RCC 7860 (cell line): ENCODE measurements at regions not wholly inside any gene's neighbourhood (a gene's known extent, or its start where the extent isn't known, plus 50 kb on each side); places are given as distances from the start of the nearest gene placed in this dataset.
"Not testable (repeated sequence)": the region's sequence is repeated elsewhere in the genome, so short reads cannot be mapped to it uniquely, and the experiment has no call there.

Source experiments
- DNase-seq: peaks from one replicate; pipeline ENCODE4 v3.0.0-alpha.2; 2015; ENCODE audit warnings: low spot score
- FAIRE-seq: peaks from 2 replicates; lab custom pipeline; 2012; peaks lifted over from hg19 to GRCh38; lab: Jason Lieb, UNC

DNA sequence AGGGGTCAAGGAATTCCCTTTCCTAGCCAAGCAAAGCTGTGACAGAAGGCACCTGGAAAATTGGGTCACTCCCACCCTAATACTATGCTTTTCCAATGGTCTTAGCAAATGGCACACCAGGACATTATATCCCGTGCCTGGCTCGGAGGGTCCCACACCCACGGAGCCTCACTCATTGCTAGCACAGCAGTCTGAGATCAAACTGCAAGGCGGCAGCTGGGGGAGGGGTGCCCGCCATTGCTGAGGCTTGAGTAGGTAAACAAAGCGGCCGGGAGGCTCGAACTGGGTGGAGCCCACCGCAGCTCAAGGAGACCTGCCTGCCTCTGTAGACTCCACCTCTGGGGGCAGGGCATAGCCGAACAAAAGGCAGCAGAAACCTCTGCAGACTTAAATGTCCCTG, 429.9 kb downstream of the NPIPA8 start:
- not testable (repeated sequence) for DNase-seq, FAIRE-seq

DNA sequence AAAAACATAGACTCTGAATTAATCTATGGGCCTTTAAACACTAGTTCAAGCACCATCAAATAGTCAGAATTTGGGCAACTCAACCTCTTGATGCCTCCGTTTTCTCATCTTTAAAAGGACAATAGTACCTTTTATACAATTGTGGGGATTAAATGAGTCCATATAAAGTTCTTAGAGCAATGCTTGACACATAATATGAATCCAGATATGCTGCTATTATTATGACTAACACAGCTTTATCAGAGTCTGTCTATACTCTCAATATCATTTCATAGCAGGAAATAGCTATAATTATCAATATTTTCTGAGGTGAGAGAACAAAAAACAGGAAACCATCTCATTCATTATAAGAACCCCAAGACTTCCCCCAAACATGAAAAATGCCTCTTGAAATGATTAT, 430.5 kb upstream of the XYLT1 start:
- DNase-seq (no peak), FAIRE-seq (no peak)

- FAIRE-seq, result no peak
Measured at GRCh38 chr16:17899141-17899540, 428.4 kb upstream of the XYLT1 start.

GRCh38 chr16:17887963-17888362, 417.2 kb upstream of the XYLT1 start:
- FAIRE-seq, result no peak

More at GRCh38 chr16:17899141-17899540, 428.4 kb upstream of the XYLT1 start:
- DNase-seq, result no peak

GRCh38 chr16:17885659-17886207, 415.0 kb upstream of the XYLT1 start:
- no peak for DNase-seq
- no peak for FAIRE-seq

More at GRCh38 chr16:17887963-17888362, 417.2 kb upstream of the XYLT1 start:
- DNase-seq, result no peak

GRCh38 chr16:17877821-17878360, 407.1 kb upstream of the XYLT1 start:
- FAIRE-seq, result no peak
- DNase-seq, result no peak

GRCh38 chr16:17866996-17867395, 396.2 kb upstream of the XYLT1 start:
- DNase-seq (no peak), FAIRE-seq (no peak)

DNA sequence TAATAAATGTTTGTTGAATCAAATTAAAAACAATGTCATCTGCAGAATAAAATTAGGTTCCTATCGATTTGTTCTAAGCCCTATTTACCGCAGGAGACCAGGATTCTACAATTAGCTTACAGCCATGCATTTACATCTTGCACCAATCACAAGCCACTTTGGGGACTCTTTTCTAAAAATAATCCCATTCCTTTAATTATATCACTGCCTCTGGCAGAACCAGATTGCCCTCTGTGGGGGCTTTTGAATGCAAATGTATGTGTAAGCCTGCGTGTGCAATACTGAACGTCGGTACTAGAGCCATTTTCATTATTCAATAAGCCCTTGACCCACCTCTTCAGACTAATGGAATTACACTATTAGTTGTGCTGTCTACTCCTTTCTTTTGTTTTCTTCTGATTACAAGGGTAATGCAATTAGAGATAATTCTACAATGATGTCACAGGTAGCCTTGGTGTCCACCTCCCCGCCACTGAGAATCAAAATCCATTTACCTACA, 391.3 kb upstream of the XYLT1 start:
- DNase-seq (no peak), FAIRE-seq (no peak)

DNA sequence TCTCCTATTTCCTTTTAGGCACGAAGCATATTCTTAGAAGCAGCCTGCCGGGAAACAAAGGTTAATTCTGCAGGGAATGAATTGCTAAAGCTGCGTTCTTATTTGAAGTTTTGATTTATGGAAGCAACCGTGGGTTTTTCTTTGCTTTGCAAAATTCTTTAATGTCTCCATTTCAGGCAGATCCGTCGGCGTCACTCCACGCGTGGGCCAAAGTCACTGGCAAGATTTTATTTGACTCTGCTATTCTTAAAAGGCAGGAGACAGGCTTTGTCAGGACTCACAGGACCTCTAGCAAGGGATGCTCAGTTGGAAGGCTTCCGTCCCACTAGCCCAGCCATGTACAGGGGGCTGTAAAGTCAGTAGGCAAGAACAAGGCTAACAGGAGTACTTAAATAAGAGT, 387.3 kb upstream of the XYLT1 start:
- no peak for FAIRE-seq

GRCh38 chr16:17853958-17854357, 383.2 kb upstream of the XYLT1 start:
- FAIRE-seq, result no peak
- DNase-seq, result no peak

More for the DNA sequence above, 387.3 kb upstream of the XYLT1 start:
- DNase-seq, result no peak

DNA sequence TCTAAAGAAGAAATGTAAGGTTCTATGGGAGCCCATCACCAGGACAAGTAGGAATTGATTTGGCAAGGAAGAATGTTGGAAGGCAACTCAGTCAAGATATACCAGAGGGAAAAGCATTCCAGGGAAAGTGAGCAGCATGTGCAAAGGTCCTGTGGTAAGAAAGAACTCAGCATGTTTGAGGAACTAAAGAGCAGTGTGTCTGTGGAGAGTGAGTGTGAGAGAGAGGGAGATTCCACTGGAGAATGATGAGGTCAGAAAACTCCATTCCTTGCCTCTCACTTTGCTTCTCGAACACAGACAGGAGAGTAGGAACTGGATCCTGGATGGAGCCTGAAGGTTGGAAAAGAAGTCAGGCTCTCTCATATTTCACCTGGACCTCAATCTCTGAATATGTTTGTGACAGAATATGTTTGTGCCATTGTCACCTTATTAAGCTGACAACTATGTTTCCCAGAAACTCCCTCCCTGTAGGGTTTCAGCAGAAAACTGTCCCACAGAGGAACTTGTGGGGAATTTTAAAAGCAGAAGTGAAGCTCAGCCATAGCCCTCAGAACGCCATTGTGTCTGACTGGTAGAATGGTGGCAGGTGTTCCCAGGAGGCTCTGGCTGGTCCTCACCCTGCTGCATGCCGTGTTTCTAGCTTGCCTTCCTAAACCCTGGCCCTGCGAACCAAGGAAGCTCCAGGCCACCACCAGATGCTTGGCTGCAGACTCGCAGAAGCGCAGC, 382.4 kb upstream of the XYLT1 start:
- DNase-seq, result no peak
- FAIRE-seq, result no peak

DNA sequence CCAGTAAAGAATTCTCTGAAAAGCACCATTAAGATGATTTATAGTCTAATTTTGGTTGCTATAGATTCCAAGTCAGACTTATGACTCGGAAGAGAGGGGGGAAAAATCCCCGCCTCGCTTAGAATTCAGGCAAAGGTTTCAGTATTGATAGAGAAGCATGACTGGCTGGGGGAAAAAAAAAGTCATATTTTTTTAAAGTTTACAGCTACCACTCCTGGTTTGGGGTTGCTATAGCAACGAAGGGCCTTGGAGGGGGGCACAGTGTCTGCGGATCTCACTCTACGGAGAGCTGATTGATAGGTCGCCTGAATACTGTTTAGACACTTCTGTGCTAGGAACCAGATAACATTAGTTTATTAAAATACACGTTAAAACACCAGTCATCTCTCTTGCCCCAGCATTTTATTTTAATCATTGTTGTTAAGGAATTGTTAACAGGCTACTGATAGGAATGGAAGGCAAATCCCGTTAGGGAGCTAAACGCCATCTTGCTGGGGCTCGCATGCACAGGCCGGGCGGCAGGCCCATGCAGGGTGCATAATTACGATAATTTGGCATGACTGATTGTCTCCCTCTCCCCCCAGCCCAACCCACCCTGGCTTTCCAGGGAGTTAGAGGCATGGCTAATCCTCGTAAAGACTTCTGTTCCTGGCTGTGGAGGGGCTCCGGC, 380.0 kb upstream of the XYLT1 start:
- DNase-seq, result no peak
- FAIRE-seq, result no peak

DNA sequence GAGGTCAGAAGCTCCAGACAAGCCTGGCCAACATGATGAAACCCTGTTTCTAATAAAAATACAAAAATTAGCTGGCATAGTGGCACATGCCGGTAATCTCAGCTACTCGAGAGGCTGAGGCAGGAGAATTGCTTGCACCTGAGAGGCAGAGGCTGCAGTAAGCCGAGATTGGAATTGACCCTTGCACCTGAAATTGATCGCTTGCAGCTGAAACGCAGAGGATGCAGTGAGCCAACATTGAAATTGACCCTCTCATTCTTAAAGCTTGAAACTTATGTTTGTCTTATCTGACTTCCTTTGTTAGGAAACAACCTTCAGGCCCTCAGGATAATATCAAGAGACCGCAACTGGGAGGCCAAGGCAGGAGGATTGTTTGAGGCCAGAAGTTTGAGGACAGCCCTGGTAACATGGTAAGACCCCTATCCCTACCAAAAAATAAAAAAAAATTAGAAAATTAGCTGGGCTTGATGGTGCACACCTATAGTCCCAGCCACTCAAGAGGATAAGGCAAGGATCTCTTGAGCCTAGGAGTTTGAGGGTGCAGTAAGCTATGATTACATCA, 376.6 kb upstream of the XYLT1 start:
- no peak for DNase-seq
- FAIRE-seq, result no peak

DNA sequence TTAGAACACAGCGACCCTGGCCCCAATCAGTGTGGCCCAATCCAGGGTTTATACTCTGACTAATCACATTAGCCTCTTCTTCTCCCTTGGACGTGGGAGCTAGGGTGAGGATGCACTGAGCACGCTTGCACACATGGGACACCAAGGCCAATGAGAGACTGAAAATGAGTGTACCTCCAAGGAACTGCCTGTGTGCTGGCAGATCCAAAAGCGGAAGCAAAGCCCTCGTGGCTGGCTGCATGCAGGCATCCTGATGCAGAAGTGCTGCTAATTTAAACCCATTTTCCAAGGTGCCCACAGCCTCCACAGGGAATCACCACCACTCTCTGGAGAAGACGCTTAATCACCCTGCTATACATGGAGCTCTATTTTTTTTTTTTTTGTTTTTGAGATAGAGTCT, 375.3 kb upstream of the XYLT1 start:
- FAIRE-seq, result no peak
- no peak for DNase-seq

DNA sequence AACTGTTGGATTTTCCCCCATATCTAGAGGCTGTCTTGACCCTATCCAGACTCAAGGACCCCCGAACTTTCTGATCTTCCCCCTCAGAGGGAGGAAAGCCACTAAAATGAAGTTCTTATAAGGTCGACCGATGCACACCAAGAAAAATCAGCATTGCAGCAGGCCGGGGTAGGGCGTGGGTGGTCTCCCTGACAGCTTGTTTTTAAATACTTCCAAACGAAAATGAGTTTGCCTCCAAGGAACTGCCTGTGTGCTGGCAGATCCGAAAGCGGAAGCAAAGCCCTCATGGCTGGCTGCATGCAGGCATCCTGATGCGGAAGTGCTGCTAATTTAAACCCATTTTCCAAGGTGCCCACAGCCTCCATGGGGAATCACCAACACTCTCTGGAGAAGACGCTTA, 374.3 kb upstream of the XYLT1 start:
- DNase-seq (no peak), FAIRE-seq (no peak)

GRCh38 chr16:17843905-17844304, 373.1 kb upstream of the XYLT1 start:
- no peak for DNase-seq
- FAIRE-seq, result no peak

- DNase-seq (no peak), FAIRE-seq (no peak)
Measured at GRCh38 chr16:17839907-17840306, 369.1 kb upstream of the XYLT1 start.

DNA sequence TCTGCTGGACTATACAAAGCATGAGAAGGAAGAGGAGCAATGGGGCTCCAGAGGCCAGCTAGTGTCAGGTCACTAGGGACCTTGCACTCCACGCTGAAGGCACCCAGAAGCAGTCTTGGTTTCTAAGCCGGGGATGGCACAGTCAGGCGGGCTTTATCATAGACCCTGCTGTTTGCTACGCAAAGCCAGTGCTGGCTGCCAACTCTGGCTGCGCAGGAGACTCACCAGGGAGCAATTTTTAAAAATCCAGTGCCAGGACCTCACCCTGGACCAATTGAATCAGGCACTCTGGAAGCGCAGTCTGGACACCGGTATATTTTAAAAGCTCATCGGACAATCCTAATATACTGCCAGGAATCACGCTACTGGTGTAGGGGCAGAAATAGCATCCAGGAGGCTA, 368.5 kb upstream of the XYLT1 start:
- no peak for FAIRE-seq

GRCh38 chr16:17836868-17837602, 366.3 kb upstream of the XYLT1 start:
- peak; percentile 85 for DNase-seq
- FAIRE-seq, result no peak

More for the DNA sequence above, 368.5 kb upstream of the XYLT1 start:
- no peak for DNase-seq

GRCh38 chr16:17835118-17835876, 364.5 kb upstream of the XYLT1 start:
- FAIRE-seq (no peak), DNase-seq (no peak)
